GM12875 (cell line): ENCODE measurements at regions not wholly inside any gene's neighbourhood (a gene's known extent, or its start where the extent isn't known, plus 50 kb on each side); places are given as distances from the start of the nearest gene placed in this dataset.

Experiments
- H3K4me3 ChIP-seq: one replicate; pipeline ENCODE4 v1.5.1; 2011; ENCODE audit warnings: low read depth, low read length, control low read depth
- CTCF ChIP-seq: IDR thresholded peaks from 2 replicates; pipeline ENCODE4 v1.5.1; 2011; ENCODE audit warnings: low read depth, mild to moderate bottlenecking, control low read depth, inconsistent platforms, low read length, moderate library complexity, borderline replicate concordance; ENCODE audit not compliant: insufficient read depth

DNA sequence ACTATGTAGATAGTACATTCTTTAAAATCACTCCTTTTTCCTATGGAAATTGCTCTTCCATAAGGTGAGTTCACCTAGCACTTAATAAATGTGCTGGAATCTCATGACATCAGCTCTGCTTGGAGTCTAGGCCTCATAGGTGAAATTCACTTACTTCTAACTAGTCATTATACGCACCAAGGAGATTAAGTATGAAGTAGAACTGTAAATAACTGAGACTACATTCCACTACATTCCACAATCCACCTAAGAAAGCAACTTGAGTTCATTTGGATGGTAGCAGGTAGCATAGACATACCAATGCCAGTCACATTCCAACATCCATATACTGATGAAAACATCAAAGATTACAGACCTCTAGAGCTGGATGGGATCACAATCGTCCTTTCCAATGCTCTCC, 64.3 kb downstream of the NIBAN1 start:
- TF ChIP-seq CTCF, result no peak
- H3K4me3 ChIP-seq, result no peak overlapping the region

- TF ChIP-seq CTCF, result no peak
- H3K4me3 ChIP-seq, result no peak overlapping the region
These were observed 65.3 kb downstream of the NIBAN1 start for GRCh38 chr1:184909019-184909418.

- no peak for TF ChIP-seq CTCF
- H3K4me3 ChIP-seq, result no peak overlapping the region
These were observed 65.8 kb downstream of the NIBAN1 start for GRCh38 chr1:184908506-184908905.

- no peak for TF ChIP-seq CTCF
- no peak overlapping the region for H3K4me3 ChIP-seq
These were observed 66.8 kb downstream of the NIBAN1 start for GRCh38 chr1:184907500-184907899.

DNA sequence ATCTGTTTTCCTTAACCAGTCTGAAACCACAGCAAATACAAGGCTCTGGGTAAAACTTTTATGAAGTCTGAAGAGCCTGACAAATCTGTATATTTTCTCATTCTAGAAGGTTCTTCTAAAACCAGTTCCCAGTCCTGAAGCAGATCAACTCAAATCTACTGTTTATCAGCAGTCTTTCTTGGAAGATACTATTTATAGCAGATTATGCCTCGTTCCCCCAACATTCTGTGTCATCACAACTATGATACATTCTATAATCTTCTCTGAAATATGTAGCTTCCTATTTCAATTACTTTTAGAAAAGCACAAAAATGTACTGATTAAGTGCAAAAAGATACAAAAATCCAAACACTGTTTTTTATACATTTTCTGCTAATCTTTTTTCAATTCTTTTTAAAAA, 67.5 kb downstream of the NIBAN1 start:
- no peak overlapping the region for H3K4me3 ChIP-seq
- no peak for TF ChIP-seq CTCF

- no peak overlapping the region for H3K4me3 ChIP-seq
- TF ChIP-seq CTCF, result no peak
These were observed 68.5 kb downstream of the NIBAN1 start for GRCh38 chr1:184905601-184906322.

- no peak for TF ChIP-seq CTCF
- no peak overlapping the region for H3K4me3 ChIP-seq
These were observed 71.1 kb downstream of the NIBAN1 start for GRCh38 chr1:184903111-184903692.
